Endothelial cell of umbilical vein (primary cell): ENCODE measurements at regions not wholly inside any gene's neighbourhood (a gene's known extent, or its start where the extent isn't known, plus 50 kb on each side); places are given as distances from the start of the nearest gene placed in this dataset.

Experiments used
- BruUV-seq: library from RNA; stranded (reverse); fragments of 400-500 nt; replicated peaks from 2 replicates; lab custom pipeline; 2021; lab: Mats Ljungman, UMichigan
- CTCF ChIA-PET: fragments of 300-600, 350-600 bp; sonication (Branson Sonifier 250); formaldehyde crosslinking; loops from one replicate; lab custom pipeline; 2021; ENCODE audit warnings: antibody characterized with exemption, inconsistent platforms; lab: Charles Lee
- POLR2A ChIA-PET: fragments of 300-600, 350-600 bp; sonication (Branson Sonifier 250); formaldehyde crosslinking; loops from one replicate; lab custom pipeline; 2021; ENCODE audit warnings: antibody characterized with exemption, inconsistent platforms; lab: Charles Lee
- DNase-seq: peaks from one replicate; pipeline ENCODE4 v3.0.0-alpha.2; 2011; ENCODE audit warnings: low read depth, low spot score
- FAIRE-seq: peaks from 2 replicates; lab custom pipeline; 2011; peaks lifted over from hg19 to GRCh38; lab: Jason Lieb, UNC
- H2AFZ ChIP-seq: 2 replicates; pipeline ENCODE4 v1.6.0; 2012; ENCODE audit warnings: low read depth, low read length, control low read depth, inconsistent platforms
- H3K27ac ChIP-seq: 2 replicates; pipeline ENCODE4 v1.5.1; 2011; ENCODE audit warnings: low read depth, mild to moderate bottlenecking, control low read depth, low read length, moderate library complexity; ENCODE audit not compliant: insufficient read depth
- H3K27me3 ChIP-seq, 2 experiments: 2 replicates each; pipeline versions ENCODE4 v1.6.0 to v1.6.1; 2011; ENCODE audit warnings: low read length in 2 of 2, mixed read lengths in 1 of 2; ENCODE audit not compliant: control insufficient read depth in 2 of 2, insufficient read depth in 2 of 2
- H3K36me3 ChIP-seq, 2 experiments: 2 replicates in 1 of 2; 3 replicates in 1 of 2; pipeline ENCODE4 v1.5.1; 2011; ENCODE audit warnings: low read length in 2 of 2, mild to moderate bottlenecking in 1 of 2, moderate library complexity in 1 of 2; ENCODE audit not compliant: control insufficient read depth in 2 of 2, insufficient read depth in 2 of 2; ENCODE audit errors: extremely low read depth in 1 of 2
- H3K4me1 ChIP-seq: 3 replicates; pipeline ENCODE4 v1.5.1; 2011; ENCODE audit warnings: mild to moderate bottlenecking, low read length; ENCODE audit not compliant: control insufficient read depth, insufficient read depth; ENCODE audit errors: extremely low read depth
- H3K4me2 ChIP-seq: 2 replicates; pipeline ENCODE4 v1.6.1; 2011; ENCODE audit warnings: low read length, control low read depth, mixed read lengths; ENCODE audit not compliant: insufficient read depth
- H3K4me3 ChIP-seq, 3 experiments: fragments of 200-600 bp in 1 of 3; sonication (generic), shearing (Covaris generic) in 1 of 3; replicated peaks in 1 of 3; 2 replicates each; pipeline ENCODE4 v1.5.1; 2011 to 2016; ENCODE audit warnings: control low read depth in 3 of 3, low read length in 3 of 3, mild to moderate bottlenecking in 2 of 3, inconsistent platforms in 1 of 3, low read depth in 1 of 3, moderate library complexity in 1 of 3; ENCODE audit not compliant: insufficient read depth in 1 of 3
- H3K79me2 ChIP-seq: 2 replicates; pipeline ENCODE4 v1.6.0; 2012; ENCODE audit warnings: low read length, inconsistent platforms; ENCODE audit not compliant: control insufficient read depth, insufficient read depth
- H3K9ac ChIP-seq: replicated peaks from 2 replicates; pipeline ENCODE3; 2011; ENCODE audit warnings: low read length, control low read depth; ENCODE audit not compliant: insufficient read depth; ENCODE audit errors: extremely low read depth
- H3K9me1 ChIP-seq: replicated peaks from 3 replicates; pipeline ENCODE4 v1.6.0; 2011; ENCODE audit warnings: mild to moderate bottlenecking, low read length; ENCODE audit not compliant: control insufficient read depth, insufficient read depth; ENCODE audit errors: extremely low read depth
- H3K9me3 ChIP-seq: replicated peaks from 2 replicates; pipeline ENCODE4 v1.5.1; 2012; ENCODE audit warnings: low read length, inconsistent platforms; ENCODE audit not compliant: control insufficient read depth, insufficient read depth
- H4K20me1 ChIP-seq: replicated peaks from 2 replicates; pipeline ENCODE3; 2011; ENCODE audit warnings: mild to moderate bottlenecking, low read length; ENCODE audit not compliant: control insufficient read depth, insufficient read depth; ENCODE audit errors: extremely low read depth
- CTCF ChIP-seq, 2 donors: IDR thresholded peaks; 1 replicate in 1 of 2; 2 replicates in 1 of 2; pipeline ENCODE4 v1.5.1; 2011; ENCODE audit warnings: low read length in 2 of 2, mild to moderate bottlenecking in 2 of 2, moderate library complexity in 2 of 2, control low read depth in 1 of 2, inconsistent platforms in 1 of 2, low read depth in 1 of 2; ENCODE audit not compliant: insufficient read depth in 1 of 2; ENCODE audit errors: extremely low read depth in 1 of 2
- EZH2 ChIP-seq: IDR thresholded peaks from 2 replicates; pipeline ENCODE4 v1.6.1; 2012; ENCODE audit warnings: borderline replicate concordance, low read depth, mild to moderate bottlenecking, moderate library complexity, low read length, inconsistent platforms; ENCODE audit not compliant: severe bottlenecking
- FOS ChIP-seq: IDR thresholded peaks from 2 replicates; pipeline ENCODE4 v1.6.1; 2011; ENCODE audit warnings: mild to moderate bottlenecking, low read length, moderate library complexity, borderline replicate concordance; ENCODE audit not compliant: insufficient read depth
- GATA2 ChIP-seq: IDR thresholded peaks from 2 replicates; pipeline ENCODE4 v1.7.0; 2011; ENCODE audit warnings: low read depth, mild to moderate bottlenecking, moderate library complexity, mixed read lengths, low read length; ENCODE audit not compliant: insufficient read length, insufficient read depth
- JUN ChIP-seq: IDR thresholded peaks from 2 replicates; pipeline ENCODE4 v1.6.1; 2011; ENCODE audit warnings: borderline replicate concordance, low read depth; ENCODE audit not compliant: insufficient read length, insufficient read depth
- MAX ChIP-seq: IDR thresholded peaks from 2 replicates; pipeline ENCODE4 v1.6.1; 2011; ENCODE audit not compliant: insufficient read depth, insufficient read length
- MYC ChIP-seq: IDR thresholded peaks from one replicate; pipeline ENCODE4 v1.6.1; 2011; ENCODE audit warnings: mild to moderate bottlenecking, low read depth, low read length
- POLR2A ChIP-seq: IDR thresholded peaks from 2 replicates; pipeline ENCODE4 v1.6.1; 2012; ENCODE audit warnings: low read depth, mild to moderate bottlenecking, control low read depth, low read length
- POLR2AphosphoS5 ChIP-seq: IDR thresholded peaks from 2 replicates; pipeline ENCODE4 v1.6.1; 2012; ENCODE audit warnings: low read depth, mild to moderate bottlenecking, control low read depth, low read length, moderate library complexity; ENCODE audit not compliant: insufficient read depth
- dilution Hi-C: fragments of 300-500 bp; cut with MboI; formaldehyde crosslinking; loops from one replicate; pipeline ENCODE4 v1.15.0; 2019; ENCODE audit warnings: low sequenced_read_pairs; ENCODE audit not compliant: extremely low pct_ligation_motif_present
- intact Hi-C: fragments of 100-400 bp; cut with micrococcal nuclease; formaldehyde crosslinking; loops from one replicate; pipeline ENCODE4 v1.10.0; 2022

- Histone ChIP-seq H3K79me2 (no peaks in the 10 kb centered on the region), H3K36me3 (no peaks in the 10 kb centered on the region), H3K4me2 (no peak overlapping the region), H4K20me1 (no peaks in the 10 kb centered on the region), H3K27ac (no peak overlapping the region), H3K27me3 (no peaks in the 10 kb centered on the region), H3K9me1 (no peaks in the 10 kb centered on the region), H3K9me3 (no peaks in the 10 kb centered on the region), H3K4me3 (no peak overlapping the region), H2AFZ (no peak overlapping the region), H3K4me1 (no peaks in the 10 kb centered on the region), H3K9ac (no peak overlapping the region)
- ChIA-PET POLR2A (no interaction called here), CTCF (no interaction called here)
- TF ChIP-seq POLR2AphosphoS5 (no peak), GATA2 (no peak), EZH2 (no peak), POLR2A (no peak), CTCF (IDR thresholded peaks at IDR 0.05; ENCODE audit: extremely low read depth in 1 of 2, insufficient read depth in 1 of 2, low read depth in 1 of 2, low read length in 2 of 2) (no peak), MAX (no peak), JUN (no peak), MYC (no peak), FOS (no peak)
- dilution Hi-C loops (no loop called here), intact Hi-C loops (no loop called here)
- no peak for DNase-seq
- no peak for FAIRE-seq
- BruUV-seq, result no TSS peak
These were observed 462.5 kb downstream of the KLF5 start for GRCh38 chr13:73521290-73521624.
